ENCODE measurements at regions not wholly inside any gene's neighbourhood (a gene's known extent, or its start where the extent isn't known, plus 50 kb on each side); places are given as distances from the start of the nearest gene placed in this dataset.

- no peaks in the 10 kb centered on the region for H3K27me3 ChIP-seq (ENCODE audit: low read depth)
- no peak overlapping the region for H3K4me3 ChIP-seq
- intact Hi-C loops (cut with DNase I) = no loop called here
- ATAC-seq (no peak), DNase-seq (no peak)
- TF ChIP-seq CTCF (IDR thresholded peaks at IDR 0.05) = no peak
- H3K27ac ChIP-seq = no peak overlapping the region
- H3K36me3 ChIP-seq = no peaks in the 10 kb centered on the region
- H3K4me1 ChIP-seq = no peaks in the 10 kb centered on the region
- no peaks in the 10 kb centered on the region for H3K9me3 ChIP-seq
These were observed 427.0 kb upstream of the KLF12 start for GRCh38 chr13:74561155-74561554.

- ATAC-seq = no peak
- intact Hi-C loops (cut with DNase I) = no loop called here
- no peak for DNase-seq
- H3K4me3 ChIP-seq = no peak overlapping the region
- H3K36me3 ChIP-seq = no peaks in the 10 kb centered on the region
- H3K27me3 ChIP-seq (ENCODE audit: low read depth) = no peaks in the 10 kb centered on the region
- no peaks in the 10 kb centered on the region for H3K4me1 ChIP-seq
- no peaks in the 10 kb centered on the region for H3K9me3 ChIP-seq
- no peak overlapping the region for H3K27ac ChIP-seq
- TF ChIP-seq CTCF (IDR thresholded peaks at IDR 0.05) = no peak
These were observed 426.1 kb upstream of the KLF12 start for GRCh38 chr13:74560325-74560724.

GRCh38 chr13:74557870-74558269 is 423.7 kb upstream of the KLF12 start:
- no peak for TF ChIP-seq CTCF (IDR thresholded peaks at IDR 0.05)
- Histone ChIP-seq H3K9me3 (no peaks in the 10 kb centered on the region), H3K4me1 (no peaks in the 10 kb centered on the region), H3K4me3 (no peak overlapping the region), H3K27ac (no peak overlapping the region), H3K27me3 (ENCODE audit: low read depth) (no peaks in the 10 kb centered on the region), H3K36me3 (no peaks in the 10 kb centered on the region)
- ATAC-seq = no peak
- intact Hi-C loops (cut with DNase I) = no loop called here
- no peak for DNase-seq

GRCh38 chr13:74555651-74556420 is 421.6 kb upstream of the KLF12 start:
- no peak for TF ChIP-seq CTCF (IDR thresholded peaks at IDR 0.05)
- DNase-seq = no peak
- Histone ChIP-seq H3K36me3 (no peaks in the 10 kb centered on the region), H3K4me1 (no peaks in the 10 kb centered on the region), H3K4me3 (no peak overlapping the region), H3K27me3 (ENCODE audit: low read depth) (no peaks in the 10 kb centered on the region), H3K9me3 (no peaks in the 10 kb centered on the region), H3K27ac (no peak overlapping the region)
- intact Hi-C loops (cut with DNase I) = no loop called here
- ATAC-seq = no peak

- no peaks in the 10 kb centered on the region for H3K27me3 ChIP-seq (ENCODE audit: low read depth)
- no peak for DNase-seq
- no peak for ATAC-seq
- intact Hi-C loops (cut with DNase I) = no loop called here
- no peak overlapping the region for H3K4me3 ChIP-seq
- no peaks in the 10 kb centered on the region for H3K9me3 ChIP-seq
- H3K36me3 ChIP-seq = no peaks in the 10 kb centered on the region
- no peak for TF ChIP-seq CTCF (IDR thresholded peaks at IDR 0.05)
- H3K27ac ChIP-seq = no peak overlapping the region
- H3K4me1 ChIP-seq = no peaks in the 10 kb centered on the region
These were observed 421.0 kb upstream of the KLF12 start for GRCh38 chr13:74555276-74555625.

Measured in lower lobe of right lung (tissue), 2 donors.